K562 (cell line): ENCODE measurements at regions not wholly inside any gene's neighbourhood (a gene's known extent, or its start where the extent isn't known, plus 50 kb on each side); places are given as distances from the start of the nearest gene placed in this dataset.

ENCODE experiments used
- ATAC-seq: fragments of 200-7000 bp; cut with Tn5 transposase; 3 replicates; pipeline ENCODE4 v1.9.1; 2020; ENCODE audit warnings: moderate library complexity
- BruUV-seq: library from RNA; stranded (reverse); fragments of 400-500 nt; replicated peaks from 2 replicates; lab custom pipeline; 2021; lab: Mats Ljungman, UMichigan
- CTCF ChIA-PET: fragments of 300-600 bp; formaldehyde crosslinking; extraction: SDS; loops from one replicate; lab custom pipeline; 2021; ENCODE audit warnings: low intra/inter-chr PET ratio; lab: Yijun Ruan, JAX
- POLR2A ChIA-PET: fragments of 300-600, 350-650 bp; sonication (Branson Sonifier 250); formaldehyde crosslinking; extraction: SDS; loops from one replicate; lab custom pipeline; 2021; ENCODE audit warnings: antibody characterized with exemption, inconsistent platforms; lab: Yijun Ruan, JAX
- DNase-seq, 4 experiments: peaks; one replicate each; pipeline versions ENCODE4 v3.0.0 to v3.0.0-alpha.2; 2011 to 2018; ENCODE audit warnings: low spot score in 3 of 4, mixed read lengths in 3 of 4; ENCODE audit errors: extremely low read depth in 1 of 4
- FAIRE-seq: peaks from 2 replicates; lab custom pipeline; 2011; peaks lifted over from hg19 to GRCh38; lab: Jason Lieb, UNC
- H2AFZ ChIP-seq: 2 replicates; pipeline ENCODE4 v1.6.0; 2011; ENCODE audit warnings: low read depth, low read length, control low read depth, inconsistent platforms
- H3K27ac ChIP-seq: fragments of 200-600 bp; 3 replicates; pipeline ENCODE4 v1.8.0; 2011; ENCODE audit warnings: low read depth, mild to moderate bottlenecking, control low read depth, inconsistent platforms, low read length, moderate library complexity, mixed read lengths; ENCODE audit errors: extremely low read depth
- H3K27me3 ChIP-seq, 2 experiments: fragments of 300-600 bp in 1 of 2; 2 replicates in 1 of 2; 3 replicates in 1 of 2; pipeline versions ENCODE4 v1.6.0 to v1.8.0; 2011; ENCODE audit warnings: inconsistent platforms in 2 of 2, low read length in 2 of 2, mild to moderate bottlenecking in 1 of 2, mixed read lengths in 1 of 2, moderate library complexity in 1 of 2; ENCODE audit not compliant: control insufficient read depth in 2 of 2, insufficient read depth in 2 of 2
- H3K36me3 ChIP-seq: fragments of 300-600 bp; 3 replicates; pipeline ENCODE4 v1.8.0; 2011; ENCODE audit warnings: mild to moderate bottlenecking, low read length, inconsistent platforms; ENCODE audit not compliant: control insufficient read depth, insufficient read depth
- H3K4me1 ChIP-seq, 2 experiments: fragments of 200-600 bp in 1 of 2; replicated peaks in 1 of 2; 2 replicates in 1 of 2; 3 replicates in 1 of 2; pipeline versions ENCODE4 v1.5.1 to v1.8.0; 2011; ENCODE audit warnings: inconsistent platforms in 2 of 2, low read length in 2 of 2, mild to moderate bottlenecking in 1 of 2, mixed read lengths in 1 of 2, moderate library complexity in 1 of 2; ENCODE audit not compliant: control insufficient read depth in 2 of 2, insufficient read depth in 2 of 2
- H3K4me2 ChIP-seq: 2 replicates; pipeline ENCODE4 v1.6.1; 2011; ENCODE audit warnings: low read length, control low read depth, inconsistent platforms, mixed read lengths; ENCODE audit not compliant: insufficient read depth
- H3K4me3 ChIP-seq: fragments of 200-600 bp; sonication (generic), shearing (Covaris generic); 2 replicates; pipeline ENCODE4 v1.5.1; 2016; ENCODE audit warnings: control low read depth, inconsistent platforms
- H3K79me2 ChIP-seq: fragments of 200-600 bp; 3 replicates; pipeline ENCODE4 v1.8.0; 2011; ENCODE audit warnings: low read length, inconsistent platforms; ENCODE audit not compliant: control insufficient read depth, insufficient read depth
- H3K9ac ChIP-seq, 2 experiments: 2 replicates each; pipeline versions ENCODE4 v1.6.0 to v1.6.1; 2011; ENCODE audit warnings: low read depth in 2 of 2, low read length in 2 of 2, control low read depth in 1 of 2, inconsistent platforms in 1 of 2, mild to moderate bottlenecking in 1 of 2, mixed read lengths in 1 of 2; ENCODE audit not compliant: insufficient read depth in 1 of 2
- H3K9me1 ChIP-seq: one replicate; pipeline ENCODE4 v1.6.0; 2011; ENCODE audit warnings: inconsistent platforms, mild to moderate bottlenecking, low read length, moderate library complexity; ENCODE audit not compliant: control insufficient read depth, insufficient read depth
- H3K9me3 ChIP-seq: replicated peaks from 2 replicates; pipeline ENCODE4 v1.5.1; 2011; ENCODE audit warnings: low read depth, low read length, inconsistent platforms; ENCODE audit not compliant: control insufficient read depth, insufficient read depth
- H4K20me1 ChIP-seq: replicated peaks from 2 replicates; pipeline ENCODE4 v1.6.1; 2011; ENCODE audit warnings: low read length, inconsistent platforms, mixed read lengths; ENCODE audit not compliant: control insufficient read depth, insufficient read depth
- ATF7 ChIP-seq: fragments of 450-650 bp; IDR thresholded peaks from 2 replicates; pipeline ENCODE4 v1.7.1; 2014; ENCODE audit warnings: mild to moderate bottlenecking, moderate library complexity
- CSDE1 ChIP-seq, 2 experiments: fragments of 450-650 bp; IDR thresholded peaks; 2 replicates each; pipeline ENCODE4 v1.6.1; 2016; ENCODE audit warnings: mild to moderate bottlenecking in 1 of 2
- ERF ChIP-seq: fragments of 450-650 bp; formaldehyde crosslinking; IDR thresholded peaks from 2 replicates; pipeline ENCODE4 v1.4.0; 2020; ENCODE audit warnings: mild to moderate bottlenecking, mixed read lengths
- HNRNPH1 ChIP-seq: fragments of 200-400 bp; formaldehyde crosslinking; optimal IDR thresholded peaks from 2 replicates; pipeline ENCODE3; 2017; ENCODE audit warnings: low read depth, mild to moderate bottlenecking, low read length, moderate library complexity
- IRF2 ChIP-seq: sonication (generic); formaldehyde crosslinking; IDR thresholded peaks from 2 replicates; pipeline ENCODE4 v1.8.1; 2022; ENCODE audit warnings: mild to moderate bottlenecking, missing genetic modification reagents
- MYC ChIP-seq, 2 experiments: fragments of 250-450 bp in 1 of 2; sonication (Bioruptor Pico) in 1 of 2; IDR thresholded peaks; 2 replicates each; pipeline versions ENCODE4 v1.5.1 to v1.6.1; 2012 to 2021; ENCODE audit warnings: low read depth in 2 of 2, borderline replicate concordance in 1 of 2, improper control_type of control experiment in 1 of 2, low read length in 1 of 2, mild to moderate bottlenecking in 1 of 2, moderate library complexity in 1 of 2
- NRF1 ChIP-seq, 2 experiments: fragments of 450-650 bp; IDR thresholded peaks in 1 of 2; conservative IDR thresholded peaks in 1 of 2; 2 replicates each; pipeline ENCODE4 v1.6.1; 2014; ENCODE audit warnings: mild to moderate bottlenecking in 2 of 2
- TCF7 ChIP-seq: sonication (generic); IDR thresholded peaks from 2 replicates; pipeline ENCODE4 v1.6.1; 2016; ENCODE audit warnings: antibody characterized with exemption, borderline replicate concordance
- U2AF1 ChIP-seq: fragments of 200-400 bp; formaldehyde crosslinking; optimal IDR thresholded peaks from 2 replicates; pipeline ENCODE3; 2017; ENCODE audit warnings: mild to moderate bottlenecking, low read depth, low read length, moderate library complexity
- ZNF445 ChIP-seq: fragments of 250-450 bp; sonication (Bioruptor Pico); IDR thresholded peaks from 2 replicates; pipeline ENCODE4 v1.4.0; 2020; ENCODE audit warnings: low read depth, mild to moderate bottlenecking, moderate library complexity
- WGBS: fragments of 100-300 bp; shearing (Covaris generic); methylation state at CpG from one replicate; pipeline ENCODE4 v1.1.6; 2016; ENCODE audit warnings: low coverage, mixed read lengths; ENCODE audit not compliant: insufficient coverage; ENCODE audit errors: missing lambda C conversion rate; 5-methylcytosine and 5-hydroxymethylcytosine counted together
- in situ Hi-C: fragments of 300-500 bp; cut with MboI; formaldehyde crosslinking; loops from 4 replicates; pipeline ENCODE4 v1.15.0; 2018; ENCODE audit warnings: inconsistent platforms, mixed read lengths
- intact Hi-C: fragments of 100-400 bp; cut with micrococcal nuclease; formaldehyde crosslinking; loops from 2 replicates; pipeline ENCODE4 v1.14.2; 2022
- TF ChIP-seq, protein P1 (sequence below), 2 experiments: fragments of 450-650 bp; IDR thresholded peaks; 2 replicates each; pipeline ENCODE4 v1.6.1; 2016; ENCODE audit warnings: mild to moderate bottlenecking in 2 of 2, borderline replicate concordance in 1 of 2, low read depth in 1 of 2, moderate library complexity in 1 of 2
- TF ChIP-seq, protein P2 (sequence below): fragments of 450-650 bp; IDR thresholded peaks from 2 replicates; pipeline ENCODE4 v1.6.1; 2016; ENCODE audit warnings: missing biosample characterization, missing genetic modification characterization

DNA sequence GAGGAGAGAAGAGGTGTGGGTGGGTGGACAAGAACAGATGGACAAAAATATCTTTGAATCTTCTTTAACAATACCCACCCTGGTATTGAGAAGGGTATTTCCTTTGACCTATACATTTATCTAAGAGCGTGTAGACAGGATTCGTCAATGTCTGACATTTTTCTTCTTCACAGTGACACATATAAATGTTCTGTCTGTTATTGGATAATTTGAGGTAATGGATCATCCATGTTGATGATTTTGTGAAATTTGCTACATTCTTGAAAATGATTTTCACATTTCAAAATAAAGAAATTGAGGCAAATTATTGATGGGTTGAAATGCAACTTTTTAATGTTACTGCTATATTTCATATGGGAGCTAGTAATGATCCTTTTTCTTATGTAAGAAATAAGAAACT is 770.7 kb upstream of the EPHA7 start:
- no peak for TF ChIP-seq U2AF1
- no peak for TF ChIP-seq HNRNPH1
- TF ChIP-seq, protein P1, sequence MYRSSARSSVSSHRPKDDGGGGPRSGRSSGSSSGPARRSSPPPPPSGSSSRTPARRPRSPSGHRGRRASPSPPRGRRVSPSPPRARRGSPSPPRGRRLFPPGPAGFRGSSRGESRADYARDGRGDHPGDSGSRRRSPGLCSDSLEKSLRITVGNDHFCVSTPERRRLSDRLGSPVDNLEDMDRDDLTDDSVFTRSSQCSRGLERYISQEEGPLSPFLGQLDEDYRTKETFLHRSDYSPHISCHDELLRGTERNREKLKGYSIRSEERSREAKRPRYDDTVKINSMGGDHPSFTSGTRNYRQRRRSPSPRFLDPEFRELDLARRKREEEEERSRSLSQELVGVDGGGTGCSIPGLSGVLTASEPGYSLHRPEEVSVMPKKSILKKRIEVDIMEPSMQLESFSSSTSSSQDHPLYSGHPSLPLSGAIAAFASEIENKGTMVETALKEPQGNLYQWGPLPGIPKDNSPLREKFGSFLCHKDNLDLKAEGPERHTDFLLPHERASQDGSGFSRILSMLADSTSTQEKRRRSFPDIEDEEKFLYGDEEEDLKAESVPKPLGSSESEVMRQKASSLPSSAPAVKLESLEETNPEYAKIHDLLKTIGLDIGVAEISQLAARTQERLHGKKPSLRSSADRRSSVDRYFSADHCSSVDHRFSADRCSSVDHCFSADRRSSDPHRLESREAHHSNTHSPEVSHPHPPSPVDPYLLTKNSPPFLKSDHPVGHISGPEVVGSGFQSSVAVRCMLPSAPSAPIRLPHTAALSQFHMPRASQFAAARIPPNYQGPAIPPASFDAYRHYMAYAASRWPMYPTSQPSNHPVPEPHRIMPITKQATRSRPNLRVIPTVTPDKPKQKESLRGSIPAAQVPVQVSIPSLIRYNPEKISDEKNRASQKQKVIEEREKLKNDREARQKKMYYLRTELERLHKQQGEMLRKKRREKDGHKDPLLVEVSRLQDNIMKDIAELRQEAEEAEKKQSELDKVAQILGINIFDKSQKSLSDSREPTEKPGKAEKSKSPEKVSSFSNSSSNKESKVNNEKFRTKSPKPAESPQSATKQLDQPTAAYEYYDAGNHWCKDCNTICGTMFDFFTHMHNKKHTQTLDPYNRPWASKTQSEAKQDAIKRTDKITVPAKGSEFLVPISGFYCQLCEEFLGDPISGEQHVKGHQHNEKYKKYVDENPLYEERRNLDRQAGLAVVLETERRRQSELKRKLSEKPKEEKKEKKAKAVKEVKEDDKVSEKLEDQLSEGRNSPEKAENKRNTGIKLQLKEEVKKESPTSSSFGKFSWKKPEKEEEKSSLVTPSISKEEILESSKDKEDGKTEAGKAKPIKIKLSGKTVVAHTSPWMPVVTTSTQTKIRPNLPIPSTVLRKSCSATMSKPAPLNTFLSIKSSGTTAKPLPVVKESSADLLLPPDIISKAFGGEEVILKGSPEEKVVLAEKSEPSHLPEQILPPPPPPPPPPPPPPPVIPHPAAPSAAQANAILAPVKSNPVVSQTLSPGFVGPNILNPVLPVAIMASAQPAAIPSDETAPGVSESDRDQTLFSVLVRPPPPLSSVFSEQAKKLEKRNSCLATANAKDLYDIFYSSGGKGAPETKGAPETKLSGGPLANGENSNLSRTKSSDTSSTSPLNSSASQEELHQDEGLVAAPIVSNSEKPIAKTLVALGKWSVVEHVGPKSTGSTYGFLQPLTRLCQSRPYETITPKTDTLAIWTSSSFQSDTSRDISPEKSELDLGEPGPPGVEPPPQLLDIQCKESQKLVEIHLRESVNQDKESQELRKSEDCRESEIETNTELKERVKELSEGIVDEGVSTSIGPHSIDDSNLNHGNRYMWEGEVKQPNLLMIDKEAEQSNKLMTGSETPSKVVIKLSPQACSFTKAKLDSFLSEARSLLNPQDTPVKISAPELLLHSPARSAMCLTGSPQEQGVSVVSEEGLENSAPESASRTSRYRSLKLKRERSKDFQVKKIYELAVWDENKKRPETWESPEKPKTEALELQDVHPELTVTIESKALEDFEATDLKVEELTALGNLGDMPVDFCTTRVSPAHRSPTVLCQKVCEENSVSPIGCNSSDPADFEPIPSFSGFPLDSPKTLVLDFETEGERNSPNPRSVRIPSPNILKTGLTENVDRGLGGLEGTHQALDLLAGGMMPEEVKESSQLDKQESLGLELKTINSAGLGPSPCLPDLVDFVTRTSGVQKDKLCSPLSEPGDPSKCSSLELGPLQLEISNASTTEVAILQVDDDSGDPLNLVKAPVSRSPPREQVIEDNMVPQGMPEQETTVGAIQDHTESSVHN (IDR thresholded peaks at IDR 0.05; ENCODE audit: borderline replicate concordance in 1 of 2, low read depth in 1 of 2): no peak
- TF ChIP-seq MYC (IDR thresholded peaks at IDR 0.05; ENCODE audit: low read depth, low read length): no peak
- no peak for TF ChIP-seq MYC (CRISPR knock-in tag; IDR thresholded peaks at IDR 0.05; ENCODE audit: borderline replicate concordance, low read depth)
- TF ChIP-seq ZNF445 (CRISPR knock-in tag): no peak
- no peak for TF ChIP-seq NRF1 (conservative IDR thresholded peaks at IDR 0.05 in 1 of 2, IDR thresholded peaks at IDR 0.05 in 1 of 2)
- TF ChIP-seq, protein P2, sequence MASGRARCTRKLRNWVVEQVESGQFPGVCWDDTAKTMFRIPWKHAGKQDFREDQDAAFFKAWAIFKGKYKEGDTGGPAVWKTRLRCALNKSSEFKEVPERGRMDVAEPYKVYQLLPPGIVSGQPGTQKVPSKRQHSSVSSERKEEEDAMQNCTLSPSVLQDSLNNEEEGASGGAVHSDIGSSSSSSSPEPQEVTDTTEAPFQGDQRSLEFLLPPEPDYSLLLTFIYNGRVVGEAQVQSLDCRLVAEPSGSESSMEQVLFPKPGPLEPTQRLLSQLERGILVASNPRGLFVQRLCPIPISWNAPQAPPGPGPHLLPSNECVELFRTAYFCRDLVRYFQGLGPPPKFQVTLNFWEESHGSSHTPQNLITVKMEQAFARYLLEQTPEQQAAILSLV: no peak
- TF ChIP-seq ATF7: no peak
- TF ChIP-seq IRF2 (CRISPR knock-in tag): no peak
- TF ChIP-seq TCF7: no peak
- TF ChIP-seq ERF: no peak
- TF ChIP-seq CSDE1 (IDR thresholded peaks at IDR 0.05): no peak
- no peaks in the 10 kb centered on the region for H3K9me3 ChIP-seq
- no peak overlapping the region for H3K4me3 ChIP-seq
- H3K27ac ChIP-seq: no peak overlapping the region
- H3K9ac ChIP-seq: no peak overlapping the region
- H3K9me1 ChIP-seq: no peaks in the 10 kb centered on the region
- BruUV-seq: no TSS peak
- WGBS: 5% methylated on average over 2 of the region's 2 CpGs
- ATAC-seq (no peak), FAIRE-seq (no peak), DNase-seq (no peak)
- H3K27me3 ChIP-seq: no peaks in the 10 kb centered on the region
- CTCF ChIA-PET: no interaction called here
- intact Hi-C loops (no loop called here), in situ Hi-C loops (no loop called here)
- no peak overlapping the region for H2AFZ ChIP-seq
- no peaks in the 10 kb centered on the region for H3K4me1 ChIP-seq
- no peak overlapping the region for H3K4me2 ChIP-seq
- no peaks in the 10 kb centered on the region for H3K79me2 ChIP-seq
- H4K20me1 ChIP-seq: no peaks in the 10 kb centered on the region
- POLR2A ChIA-PET: no interaction called here
- no peaks in the 10 kb centered on the region for H3K36me3 ChIP-seq
